HCEC 1CT (cell line): ENCODE measurements at regions not wholly inside any gene's neighbourhood (a gene's known extent, or its start where the extent isn't known, plus 50 kb on each side); places are given as distances from the start of the nearest gene placed in this dataset.
"Not testable (repeated sequence)": the region's sequence is repeated elsewhere in the genome, so short reads cannot be mapped to it uniquely, and the experiment has no call there.

Experiments
- DNase-seq: peaks from one replicate; pipeline ENCODE4 v3.0.0-alpha.2; 2017

GRCh38 chr10:94232711-94233383, 129.9 kb downstream of the NOC3L start:
- no peak for DNase-seq

GRCh38 chr10:94235461-94235860, 127.3 kb downstream of the NOC3L start:
- no peak for DNase-seq

- no peak for DNase-seq
Measured at GRCh38 chr10:94238006-94238617, 124.6 kb downstream of the NOC3L start.

- no peak for DNase-seq
Measured at GRCh38 chr10:94239696-94240095, 123.0 kb downstream of the NOC3L start.

- no peak for DNase-seq
Measured at GRCh38 chr10:94240491-94240890, 122.2 kb downstream of the NOC3L start.

- DNase-seq = no peak
Measured at GRCh38 chr10:94240901-94241300, 121.8 kb downstream of the NOC3L start.

GRCh38 chr10:94251098-94251497, 111.6 kb downstream of the NOC3L start:
- no peak for DNase-seq

GRCh38 chr10:94251568-94251967, 111.2 kb downstream of the NOC3L start:
- no peak for DNase-seq

GRCh38 chr10:94257407-94257806, 105.3 kb downstream of the NOC3L start:
- DNase-seq = not testable (repeated sequence)

GRCh38 chr10:94260455-94260854, 102.3 kb downstream of the NOC3L start:
- no peak for DNase-seq

- DNase-seq = no peak
Measured at GRCh38 chr10:94264085-94264484, 98.7 kb downstream of the NOC3L start.

GRCh38 chr10:94266091-94266490, 96.6 kb downstream of the NOC3L start:
- no peak for DNase-seq

- no peak for DNase-seq
Measured at GRCh38 chr10:94268652-94269051, 94.1 kb downstream of the NOC3L start.

- DNase-seq = no peak
Measured at GRCh38 chr10:94274142-94274787, 88.5 kb downstream of the NOC3L start.

GRCh38 chr10:94276140-94276539, 86.6 kb downstream of the NOC3L start:
- DNase-seq = no peak

- no peak for DNase-seq
Measured at GRCh38 chr10:94277450-94277849, 85.3 kb downstream of the NOC3L start.

- peak; percentile 47 for DNase-seq
Measured at GRCh38 chr10:94279835-94280709, 82.7 kb downstream of the NOC3L start.

- DNase-seq = no peak
Measured at GRCh38 chr10:94281654-94282053, 81.1 kb downstream of the NOC3L start.

- no peak for DNase-seq
Measured at GRCh38 chr10:94282369-94282768, 80.4 kb downstream of the NOC3L start.
